ENCODE measurements at regions not wholly inside any gene's neighbourhood (a gene's known extent, or its start where the extent isn't known, plus 50 kb on each side); places are given as distances from the start of the nearest gene placed in this dataset.

- H3K4me3 ChIP-seq (ENCODE audit: low read depth, low read length), result no peak overlapping the region
Observed at GRCh38 chr15:98382139-98382538, 266.2 kb upstream of the IGF1R start.

- no peak overlapping the region for H3K4me3 ChIP-seq (ENCODE audit: low read depth, low read length)
Observed at GRCh38 chr15:98383571-98383970, 264.8 kb upstream of the IGF1R start.

DNA sequence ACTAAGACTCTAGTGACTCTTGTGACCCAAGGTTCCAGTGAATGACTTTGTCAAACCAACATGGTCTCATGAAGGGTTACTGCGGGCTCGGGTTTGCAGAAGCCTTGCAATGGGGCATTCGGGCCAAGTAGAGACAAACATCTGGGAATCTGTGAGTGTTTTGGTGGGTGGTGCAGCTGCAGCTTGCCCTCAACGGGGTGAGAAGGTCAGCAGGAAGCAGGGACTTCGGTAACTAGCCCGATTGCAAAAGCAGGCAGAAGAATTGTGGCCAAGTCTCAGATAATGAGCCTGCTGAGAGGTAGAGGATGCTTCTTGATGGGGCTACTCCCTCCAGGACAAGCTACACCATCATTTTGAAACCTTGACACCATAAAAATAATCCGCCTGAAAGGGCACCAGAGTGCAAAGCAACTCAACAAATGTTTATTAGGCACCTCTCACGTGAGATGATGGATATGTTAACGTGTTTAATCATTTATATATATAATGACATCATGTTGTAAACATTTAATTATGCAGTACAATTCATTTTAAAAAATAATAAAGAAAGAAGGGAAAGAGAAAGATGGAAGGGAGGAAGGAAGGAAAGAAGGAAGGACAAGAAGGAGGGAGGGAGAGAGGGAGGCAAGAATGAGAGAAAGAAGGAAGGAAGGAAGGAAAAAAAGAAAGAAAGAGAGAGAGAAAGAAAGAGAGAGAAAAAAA, 263.9 kb upstream of the IGF1R start:
- no peak overlapping the region for H3K4me3 ChIP-seq (ENCODE audit: low read depth, low read length)

- no peak overlapping the region for H3K4me3 ChIP-seq (ENCODE audit: low read depth, low read length)
Observed at GRCh38 chr15:98385752-98386381, 262.5 kb upstream of the IGF1R start.

DNA sequence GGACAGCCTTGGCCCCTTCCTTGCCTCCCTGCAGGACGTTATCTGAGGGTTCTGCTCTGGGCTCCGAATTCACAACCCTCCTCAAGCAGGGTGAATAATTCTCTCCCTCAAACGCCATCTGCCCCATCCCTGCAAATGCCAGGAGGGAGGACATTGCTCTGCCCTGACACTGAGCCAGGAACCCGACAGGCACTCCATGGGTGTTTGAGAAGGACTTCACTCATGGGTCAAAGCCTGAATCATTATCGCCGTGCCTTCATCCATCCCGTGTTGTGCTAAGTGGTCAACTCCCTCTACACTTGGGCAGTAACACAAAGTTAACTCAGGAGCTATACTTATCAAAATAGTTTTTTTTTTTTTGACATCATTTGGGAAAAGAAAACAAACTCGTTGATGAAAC, 261.8 kb upstream of the IGF1R start:
- no peak overlapping the region for H3K4me3 ChIP-seq (ENCODE audit: low read depth, low read length)

GRCh38 chr15:98387866-98388265, 260.5 kb upstream of the IGF1R start:
- no peak overlapping the region for H3K4me3 ChIP-seq (ENCODE audit: low read depth, low read length)

DNA sequence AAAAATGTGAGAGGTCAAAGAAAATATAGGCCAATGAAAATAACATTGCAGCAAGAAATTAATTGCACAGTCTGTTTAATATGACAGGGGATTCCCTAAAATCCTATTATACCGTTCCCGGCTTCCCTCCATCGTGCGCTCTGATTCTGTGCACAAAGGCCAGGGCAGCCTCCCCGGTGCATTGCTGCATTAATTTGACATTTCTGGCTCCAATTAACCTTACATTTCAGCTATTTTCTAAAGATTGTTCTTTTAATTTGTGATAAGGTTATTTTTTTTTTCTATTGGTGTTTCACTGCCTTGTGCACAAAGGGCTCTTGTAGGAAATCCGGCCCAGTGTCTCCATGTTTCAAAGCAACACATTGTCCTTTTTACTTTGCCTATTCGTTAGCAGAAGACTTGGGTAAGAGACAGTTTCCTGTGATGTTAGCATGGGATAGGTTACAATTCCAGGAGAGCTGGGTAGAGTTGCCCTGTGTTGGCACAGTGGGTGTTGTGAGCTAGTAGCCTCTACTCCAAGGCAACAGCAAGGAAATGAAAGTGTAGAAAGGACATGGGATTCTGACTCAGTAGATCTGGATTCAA, 257.3 kb upstream of the IGF1R start:
- no peak overlapping the region for H3K4me3 ChIP-seq (ENCODE audit: low read depth, low read length)

DNA sequence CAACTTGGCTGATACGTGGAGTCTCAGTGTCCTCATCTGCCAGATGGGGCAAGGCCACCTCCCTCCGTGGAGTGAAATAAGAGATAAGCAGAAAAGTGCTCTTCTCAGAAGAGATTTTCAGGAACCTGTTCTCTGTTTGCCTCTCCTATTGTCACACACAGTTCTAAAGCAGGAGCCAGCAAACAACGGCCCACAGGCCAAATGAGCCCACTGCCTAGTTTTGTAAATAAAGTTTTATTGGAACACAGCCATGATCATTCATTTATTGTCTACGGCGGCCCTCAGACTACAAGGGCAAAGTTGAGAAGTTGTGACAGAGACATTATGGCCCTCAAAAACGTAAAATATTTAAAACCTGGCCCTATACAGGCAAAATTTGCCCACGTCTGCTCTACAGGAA, 256.8 kb upstream of the IGF1R start:
- H3K4me3 ChIP-seq (ENCODE audit: low read depth, low read length), result no peak overlapping the region

GRCh38 chr15:98393471-98393870, 254.9 kb upstream of the IGF1R start:
- H3K4me3 ChIP-seq (ENCODE audit: low read depth, low read length), result no peak overlapping the region

- no peak overlapping the region for H3K4me3 ChIP-seq (ENCODE audit: low read depth, low read length)
Observed at GRCh38 chr15:98394546-98394945, 253.8 kb upstream of the IGF1R start.

- H3K4me3 ChIP-seq (ENCODE audit: low read depth, low read length), result no peak overlapping the region
Observed at GRCh38 chr15:98395974-98396610, 252.2 kb upstream of the IGF1R start.

GRCh38 chr15:98397419-98397818, 250.9 kb upstream of the IGF1R start:
- no peak overlapping the region for H3K4me3 ChIP-seq (ENCODE audit: low read depth, low read length)

DNA sequence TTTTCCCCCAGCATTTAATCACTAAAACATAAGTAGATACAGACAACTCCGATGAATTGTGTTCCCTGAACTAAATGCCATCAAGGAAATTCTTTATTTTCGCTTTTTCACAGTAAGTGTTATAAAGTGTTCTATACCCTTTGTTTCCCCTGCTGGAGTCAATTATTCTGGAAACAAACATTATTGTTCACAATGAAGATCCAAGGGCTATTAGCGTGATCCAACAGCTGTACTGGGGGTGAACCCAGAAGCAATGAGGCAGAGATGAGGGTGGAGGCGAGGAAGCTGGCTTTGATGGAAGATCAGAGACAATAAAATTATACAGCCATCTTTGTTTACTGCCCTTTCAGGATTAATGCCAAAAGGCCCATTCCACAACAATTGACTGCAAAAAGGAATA, 250.3 kb upstream of the IGF1R start:
- H3K4me3 ChIP-seq (ENCODE audit: low read depth, low read length), result no peak overlapping the region

DNA sequence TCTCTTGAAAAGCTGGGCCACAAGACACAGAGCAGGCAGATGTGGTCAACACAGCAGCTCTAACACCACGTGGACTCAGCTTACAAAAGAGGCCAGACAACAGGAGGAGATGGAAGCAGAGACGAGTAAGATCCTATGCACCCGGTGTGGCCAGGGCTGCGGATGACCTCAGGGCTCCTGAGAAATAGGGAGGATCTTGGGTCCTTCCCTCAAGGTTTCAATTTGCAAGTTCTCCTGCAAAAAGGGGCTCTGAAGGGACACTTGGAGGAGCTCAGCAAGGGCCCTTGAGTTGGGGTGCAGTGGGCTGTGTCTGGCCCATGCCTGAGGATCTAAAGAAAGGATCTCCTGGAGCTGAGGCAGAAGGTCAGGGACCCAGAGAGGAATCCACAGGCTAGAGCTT, 249.5 kb upstream of the IGF1R start:
- no peak overlapping the region for H3K4me3 ChIP-seq (ENCODE audit: low read depth, low read length)

DNA sequence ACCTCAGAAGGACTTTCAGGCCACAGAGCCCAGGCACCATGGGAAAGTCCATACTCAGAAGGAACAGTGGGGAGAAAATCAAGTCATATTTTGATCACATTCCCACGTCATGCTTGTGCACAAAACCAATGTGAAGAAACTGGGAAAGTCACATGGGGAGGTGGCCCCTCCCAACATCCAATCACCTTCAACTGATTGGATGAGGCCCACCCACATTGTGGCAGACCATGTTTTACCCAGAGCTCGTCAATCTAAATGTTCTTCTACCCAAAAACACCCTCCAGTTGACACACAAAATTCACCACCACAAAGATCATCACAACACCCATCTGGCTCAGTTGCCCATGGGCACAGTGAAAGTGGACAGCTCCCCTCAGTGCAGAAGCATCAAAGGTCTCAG, 248.2 kb upstream of the IGF1R start:
- no peak overlapping the region for H3K4me3 ChIP-seq (ENCODE audit: low read depth, low read length)

DNA sequence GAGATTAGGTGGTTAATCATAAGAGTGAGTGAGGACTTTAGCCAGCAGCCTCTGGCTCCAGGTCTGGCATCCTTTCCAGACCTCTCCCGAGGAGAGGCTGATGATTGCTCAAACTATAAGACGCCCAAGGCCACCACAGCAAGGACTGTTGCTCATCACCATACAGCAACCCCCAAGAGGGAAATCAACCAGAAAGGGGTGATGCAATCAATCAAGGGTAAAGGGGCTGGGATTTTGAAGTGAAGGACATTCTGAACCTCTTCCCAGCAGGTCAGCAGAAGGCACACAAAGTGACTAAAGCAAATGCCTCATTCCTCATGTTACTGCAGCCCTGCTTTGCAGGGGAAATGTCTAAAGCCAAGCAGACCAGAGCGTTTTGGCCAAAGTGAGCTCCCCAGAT, 247.3 kb upstream of the IGF1R start:
- no peak overlapping the region for H3K4me3 ChIP-seq (ENCODE audit: low read depth, low read length)

- H3K4me3 ChIP-seq (ENCODE audit: low read depth, low read length), result no peak overlapping the region
Observed at GRCh38 chr15:98402486-98402885, 245.9 kb upstream of the IGF1R start.

- no peak overlapping the region for H3K4me3 ChIP-seq (ENCODE audit: low read depth, low read length)
Observed at GRCh38 chr15:98403169-98403568, 245.2 kb upstream of the IGF1R start.

GRCh38 chr15:98403569-98403968, 244.8 kb upstream of the IGF1R start:
- H3K4me3 ChIP-seq (ENCODE audit: low read depth, low read length), result no peak overlapping the region

GRCh38 chr15:98405013-98405412, 243.3 kb upstream of the IGF1R start:
- H3K4me3 ChIP-seq (ENCODE audit: low read depth, low read length), result no peak overlapping the region

- no peak overlapping the region for H3K4me3 ChIP-seq (ENCODE audit: low read depth, low read length)
Observed at GRCh38 chr15:98408231-98408630, 240.1 kb upstream of the IGF1R start.

DNA sequence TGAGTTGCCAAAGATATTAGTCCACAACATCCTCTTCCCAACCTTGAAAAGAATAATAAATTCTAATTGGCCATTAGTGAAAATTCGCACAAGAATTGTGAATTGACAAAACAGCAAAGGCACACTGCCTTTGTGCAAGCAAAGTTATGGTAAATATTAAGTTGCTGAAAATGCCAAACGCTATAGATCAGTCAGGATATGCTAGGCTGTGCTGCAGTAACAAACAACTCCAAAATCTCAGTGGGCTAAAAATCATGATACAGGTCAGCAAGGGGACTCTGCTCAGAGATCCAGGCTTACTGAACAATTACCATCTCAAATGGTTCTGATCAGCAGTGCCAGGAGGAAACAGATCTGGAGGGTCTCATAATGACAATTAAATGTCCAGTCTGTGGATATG, 238.0 kb upstream of the IGF1R start:
- no peak overlapping the region for H3K4me3 ChIP-seq (ENCODE audit: low read depth, low read length)
